A673 (cell line): ENCODE measurements at regions not wholly inside any gene's neighbourhood (a gene's known extent, or its start where the extent isn't known, plus 50 kb on each side); places are given as distances from the start of the nearest gene placed in this dataset.

Source experiments
- BruUV-seq: library from RNA; stranded (reverse); fragments of 400-500 nt; replicated peaks from 2 replicates; lab custom pipeline; 2021; lab: Mats Ljungman, UMichigan
- CTCF ChIA-PET: fragments of 300-600 bp; sonication (Branson Sonifier 250); formaldehyde crosslinking; loops from one replicate; lab custom pipeline; 2022; ENCODE audit warnings: antibody characterized with exemption; lab: Charles Lee
- POLR2A ChIA-PET: fragments of 300-600 bp; sonication (Branson Sonifier 250); formaldehyde crosslinking; loops from one replicate; lab custom pipeline; 2022; ENCODE audit warnings: antibody characterized with exemption; ENCODE audit not compliant: low non-redundant PET; lab: Charles Lee
- DNase-seq: peaks from one replicate; pipeline ENCODE4 v3.0.0-alpha.2; 2015; ENCODE audit warnings: low spot score
- H3K27ac ChIP-seq: fragments of 200-600 bp; sonication (generic); 2 replicates; pipeline ENCODE4 v1.5.1; 2016; ENCODE audit warnings: mixed run types, low read depth, mild to moderate bottlenecking, mixed read lengths, antibody characterized with exemption, low read length; ENCODE audit not compliant: poor library complexity, severe bottlenecking
- H3K27me3 ChIP-seq: fragments of 200-600 bp; sonication (generic); replicated peaks from 2 replicates; pipeline ENCODE4 v1.6.1; 2017; ENCODE audit warnings: mixed run types, low read depth, mild to moderate bottlenecking, mixed read lengths, antibody characterized with exemption, low read length; ENCODE audit not compliant: insufficient read depth, poor library complexity
- H3K36me3 ChIP-seq: fragments of 200-600 bp; sonication (generic); 2 replicates; pipeline ENCODE4 v1.6.1; 2016; ENCODE audit warnings: mixed run types, mild to moderate bottlenecking, mixed read lengths, antibody characterized with exemption, low read length; ENCODE audit not compliant: insufficient read depth, poor library complexity, severe bottlenecking
- H3K4me1 ChIP-seq: fragments of 200-600 bp; sonication (generic); 2 replicates; pipeline ENCODE4 v1.6.1; 2017; ENCODE audit warnings: mixed run types, mild to moderate bottlenecking, mixed read lengths, antibody characterized with exemption, low read length; ENCODE audit not compliant: insufficient read depth, poor library complexity, severe bottlenecking
- H3K4me3 ChIP-seq: fragments of 200-600 bp; sonication (generic); 2 replicates; pipeline ENCODE4 v1.5.1; 2016; ENCODE audit warnings: low read depth, mixed run types, mild to moderate bottlenecking, mixed read lengths, low read length; ENCODE audit not compliant: poor library complexity, severe bottlenecking
- H3K9me3 ChIP-seq: fragments of 200-600 bp; sonication (generic); 2 replicates; pipeline ENCODE4 v1.6.1; 2016; ENCODE audit warnings: mixed run types, low read depth, mild to moderate bottlenecking, mixed read lengths, antibody characterized with exemption, low read length; ENCODE audit not compliant: poor library complexity, severe bottlenecking
- EZH2 ChIP-seq: fragments of 200-600 bp; sonication (generic); IDR thresholded peaks from 2 replicates; pipeline ENCODE4 v1.6.1; 2017; ENCODE audit warnings: borderline replicate concordance, low read depth, mild to moderate bottlenecking, mixed read lengths, antibody characterized with exemption, low read length; ENCODE audit not compliant: poor library complexity, severe bottlenecking
- intact Hi-C: fragments of 100-400 bp; cut with micrococcal nuclease; formaldehyde crosslinking; loops from one replicate; pipeline ENCODE4 v1.10.0; 2022; ENCODE audit not compliant: unreplicated experiment
- TF ChIP-seq, protein P1 (sequence below): fragments of 300-800, 200-600 bp; sonication (generic); conservative IDR thresholded peaks from 2 replicates; pipeline ENCODE4 v1.5.1; 2017; ENCODE audit warnings: low read depth, mild to moderate bottlenecking, antibody characterized with exemption, low read length, moderate library complexity, mixed read lengths

DNA sequence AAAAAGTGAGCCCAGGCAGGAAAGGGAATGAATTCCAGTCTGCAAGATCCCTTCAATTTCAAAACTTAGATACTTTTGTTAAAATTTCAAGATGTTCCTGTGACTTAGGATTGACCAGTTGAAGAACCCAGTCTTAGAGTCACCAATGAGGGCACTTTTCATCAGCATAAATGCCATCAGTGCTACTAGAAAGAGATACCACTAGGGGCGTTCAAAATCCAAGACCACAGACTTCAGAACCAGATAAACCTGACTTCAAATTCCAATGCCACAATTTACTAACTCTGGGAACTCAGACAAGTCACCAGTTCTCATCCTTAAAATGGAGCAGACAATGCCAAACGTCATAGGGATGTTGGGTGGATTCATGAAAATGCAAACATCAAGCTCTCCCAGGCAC, 523.2 kb downstream of the BUD13 start:
- Histone ChIP-seq H3K27me3 (peaks cover 4% of the 10 kb centered on the region), H3K9me3 (no peaks in the 10 kb centered on the region), H3K4me3 (no peak overlapping the region), H3K36me3 (no peaks in the 10 kb centered on the region), H3K27ac (no peak overlapping the region), H3K4me1 (no peaks in the 10 kb centered on the region)
- POLR2A ChIA-PET: no interaction called here
- DNase-seq: no peak
- no TSS peak for BruUV-seq
- CTCF ChIA-PET: no interaction called here
- intact Hi-C loops: no loop called here
- TF ChIP-seq EZH2: no peak
- TF ChIP-seq, protein P1, sequence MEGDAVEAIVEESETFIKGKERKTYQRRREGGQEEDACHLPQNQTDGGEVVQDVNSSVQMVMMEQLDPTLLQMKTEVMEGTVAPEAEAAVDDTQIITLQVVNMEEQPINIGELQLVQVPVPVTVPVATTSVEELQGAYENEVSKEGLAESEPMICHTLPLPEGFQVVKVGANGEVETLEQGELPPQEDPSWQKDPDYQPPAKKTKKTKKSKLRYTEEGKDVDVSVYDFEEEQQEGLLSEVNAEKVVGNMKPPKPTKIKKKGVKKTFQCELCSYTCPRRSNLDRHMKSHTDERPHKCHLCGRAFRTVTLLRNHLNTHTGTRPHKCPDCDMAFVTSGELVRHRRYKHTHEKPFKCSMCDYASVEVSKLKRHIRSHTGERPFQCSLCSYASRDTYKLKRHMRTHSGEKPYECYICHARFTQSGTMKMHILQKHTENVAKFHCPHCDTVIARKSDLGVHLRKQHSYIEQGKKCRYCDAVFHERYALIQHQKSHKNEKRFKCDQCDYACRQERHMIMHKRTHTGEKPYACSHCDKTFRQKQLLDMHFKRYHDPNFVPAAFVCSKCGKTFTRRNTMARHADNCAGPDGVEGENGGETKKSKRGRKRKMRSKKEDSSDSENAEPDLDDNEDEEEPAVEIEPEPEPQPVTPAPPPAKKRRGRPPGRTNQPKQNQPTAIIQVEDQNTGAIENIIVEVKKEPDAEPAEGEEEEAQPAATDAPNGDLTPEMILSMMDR: no peak

DNA sequence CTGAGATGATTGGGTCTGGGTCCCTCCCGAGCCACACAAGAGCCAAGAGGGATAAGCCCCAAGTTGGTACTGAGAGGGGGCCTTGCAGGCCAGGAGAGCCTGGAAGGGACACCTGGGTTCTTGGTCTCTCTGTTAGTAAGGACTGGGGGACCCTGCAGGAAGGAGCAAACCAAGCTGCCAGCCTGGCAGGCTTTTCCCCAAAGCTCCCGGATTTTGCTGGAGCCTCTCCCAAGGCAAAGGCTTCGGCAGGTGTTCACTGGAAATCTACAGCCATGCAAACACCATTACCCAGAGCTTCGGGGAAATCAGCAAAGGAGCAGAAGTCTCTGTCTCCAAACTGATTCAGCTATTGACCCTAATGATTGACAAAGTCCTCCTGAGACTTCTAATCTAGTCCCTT, 527.9 kb downstream of the BUD13 start:
- no peak overlapping the region for H3K4me3 ChIP-seq
- no peak for DNase-seq
- H3K9me3 ChIP-seq: no peaks in the 10 kb centered on the region
- ChIA-PET POLR2A (interaction anchor here (0.6 kb wide), 1 partner anchor 1083 kb away, joined by 34 read pairs; the partner anchor contains the start of gene CEP164), CTCF (interaction anchor here (0.5 to 0.6 kb wide), 2 partner anchors 176 to 401 kb away, joined by 3 read pairs; no protein-coding TSS in a partner anchor)
- H3K27me3 ChIP-seq: peaks cover 10% of the 10 kb centered on the region
- no peaks in the 10 kb centered on the region for H3K4me1 ChIP-seq
- H3K36me3 ChIP-seq: no peaks in the 10 kb centered on the region
- no peak overlapping the region for H3K27ac ChIP-seq
- TF ChIP-seq EZH2: no peak
- TF ChIP-seq, protein P1: no peak
- intact Hi-C loops: no loop called here
- no TSS peak for BruUV-seq

DNA sequence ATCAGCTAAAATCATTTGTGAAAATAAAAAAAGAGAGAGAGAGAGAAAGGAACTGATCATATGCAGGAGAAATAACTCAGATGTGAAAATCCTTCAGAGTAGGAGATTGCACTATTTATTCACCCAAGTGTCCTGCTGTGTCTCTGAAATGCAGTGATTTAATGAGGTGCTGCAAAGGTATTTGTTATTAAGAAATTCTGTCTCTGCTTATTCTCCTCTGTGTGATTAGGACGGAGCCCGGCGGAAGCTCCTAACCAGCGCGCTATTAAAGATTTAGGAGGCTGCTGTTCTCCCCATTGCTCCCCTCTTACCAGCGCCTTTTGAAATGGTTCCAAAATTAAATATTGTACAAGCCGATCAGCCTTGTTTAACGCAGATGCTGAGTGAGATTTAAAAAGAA, 528.3 kb downstream of the BUD13 start:
- DNase-seq: no peak
- Histone ChIP-seq H3K9me3 (no peaks in the 10 kb centered on the region), H3K27me3 (peaks cover 10% of the 10 kb centered on the region), H3K36me3 (no peaks in the 10 kb centered on the region), H3K27ac (no peak overlapping the region), H3K4me3 (no peak overlapping the region), H3K4me1 (no peaks in the 10 kb centered on the region)
- ChIA-PET CTCF (interaction anchor here (0.5 to 0.6 kb wide), 2 partner anchors 175 to 401 kb away, joined by 3 read pairs; no protein-coding TSS in a partner anchor), POLR2A (interaction anchor here (0.6 kb wide), 1 partner anchor 1083 kb away, joined by 34 read pairs; the partner anchor contains the start of gene CEP164)
- intact Hi-C loops: no loop called here
- no TSS peak for BruUV-seq
- TF ChIP-seq, protein P1: no peak
- TF ChIP-seq EZH2: no peak
